Mucosa of descending colon (tissue), 3 donors: ENCODE measurements at regions not wholly inside any gene's neighbourhood (a gene's known extent, or its start where the extent isn't known, plus 50 kb on each side); places are given as distances from the start of the nearest gene placed in this dataset.

Experiments
- ATAC-seq: fragments of 200-7000 bp; cut with Tn5 transposase; one replicate; pipeline ENCODE4 v1.9.1; 2020; ENCODE audit warnings: mild to moderate bottlenecking, moderate library complexity
- DNase-seq, 3 donors: peaks; one replicate each; pipeline ENCODE4 v3.0.0-alpha.2; 2020
- H3K36me3 ChIP-seq: fragments of 200-600 bp; one replicate; pipeline ENCODE4 v1.8.0; 2021; ENCODE audit warnings: low read depth, mild to moderate bottlenecking
- H3K4me1 ChIP-seq: fragments of 200-600 bp; one replicate; pipeline ENCODE4 v1.8.0; 2021; ENCODE audit warnings: low read depth, mild to moderate bottlenecking
- H3K4me3 ChIP-seq: fragments of 200-600 bp; one replicate; pipeline ENCODE4 v1.8.0; 2021; ENCODE audit warnings: mild to moderate bottlenecking
- H3K9me3 ChIP-seq: fragments of 200-600 bp; one replicate; pipeline ENCODE4 v1.8.0; 2021; ENCODE audit warnings: mild to moderate bottlenecking
- intact Hi-C, 2 donors: fragments of 100-400 bp; cut with DNase I in 1 of 2; cut with micrococcal nuclease in 1 of 2; formaldehyde crosslinking; loops; one replicate each; pipeline versions ENCODE4 v1.11.0 to v1.11.1; 2022; cut with DNase I, micrococcal nuclease
- TF ChIP-seq, protein P1 (sequence below): fragments of 200-600 bp; IDR thresholded peaks from one replicate; pipeline ENCODE4 v1.8.0; 2022; ENCODE audit warnings: antibody characterized with exemption, mild to moderate bottlenecking
- donor health status: DM: no; HTN: no; CAD: no; lungs with moderate emphysema.
- donor health status: DM: no; HTN: no; CAD: no.
- donor health status: DM: no; HTN: yes; CAD: no.

GRCh38 chr19:56894626-56895025, 54.1 kb upstream of the PEG3 start:
- H3K9me3 ChIP-seq, result peaks cover 86% of the 10 kb centered on the region
- no peaks in the 10 kb centered on the region for H3K36me3 ChIP-seq
- DNase-seq (no peak), ATAC-seq (no peak)
- TF ChIP-seq, protein P1, sequence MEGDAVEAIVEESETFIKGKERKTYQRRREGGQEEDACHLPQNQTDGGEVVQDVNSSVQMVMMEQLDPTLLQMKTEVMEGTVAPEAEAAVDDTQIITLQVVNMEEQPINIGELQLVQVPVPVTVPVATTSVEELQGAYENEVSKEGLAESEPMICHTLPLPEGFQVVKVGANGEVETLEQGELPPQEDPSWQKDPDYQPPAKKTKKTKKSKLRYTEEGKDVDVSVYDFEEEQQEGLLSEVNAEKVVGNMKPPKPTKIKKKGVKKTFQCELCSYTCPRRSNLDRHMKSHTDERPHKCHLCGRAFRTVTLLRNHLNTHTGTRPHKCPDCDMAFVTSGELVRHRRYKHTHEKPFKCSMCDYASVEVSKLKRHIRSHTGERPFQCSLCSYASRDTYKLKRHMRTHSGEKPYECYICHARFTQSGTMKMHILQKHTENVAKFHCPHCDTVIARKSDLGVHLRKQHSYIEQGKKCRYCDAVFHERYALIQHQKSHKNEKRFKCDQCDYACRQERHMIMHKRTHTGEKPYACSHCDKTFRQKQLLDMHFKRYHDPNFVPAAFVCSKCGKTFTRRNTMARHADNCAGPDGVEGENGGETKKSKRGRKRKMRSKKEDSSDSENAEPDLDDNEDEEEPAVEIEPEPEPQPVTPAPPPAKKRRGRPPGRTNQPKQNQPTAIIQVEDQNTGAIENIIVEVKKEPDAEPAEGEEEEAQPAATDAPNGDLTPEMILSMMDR, result no peak
- H3K4me3 ChIP-seq, result no peak overlapping the region
- intact Hi-C loops, result no loop called here
- H3K4me1 ChIP-seq, result no peaks in the 10 kb centered on the region

GRCh38 chr19:56896095-56896494, 55.6 kb upstream of the PEG3 start:
- DNase-seq (no peak), ATAC-seq (no peak)
- TF ChIP-seq, protein P1, result no peak
- Histone ChIP-seq H3K9me3 (peaks cover 94% of the 10 kb centered on the region), H3K4me1 (no peaks in the 10 kb centered on the region), H3K36me3 (no peaks in the 10 kb centered on the region), H3K4me3 (no peak overlapping the region)
- intact Hi-C loops, result no loop called here

DNA sequence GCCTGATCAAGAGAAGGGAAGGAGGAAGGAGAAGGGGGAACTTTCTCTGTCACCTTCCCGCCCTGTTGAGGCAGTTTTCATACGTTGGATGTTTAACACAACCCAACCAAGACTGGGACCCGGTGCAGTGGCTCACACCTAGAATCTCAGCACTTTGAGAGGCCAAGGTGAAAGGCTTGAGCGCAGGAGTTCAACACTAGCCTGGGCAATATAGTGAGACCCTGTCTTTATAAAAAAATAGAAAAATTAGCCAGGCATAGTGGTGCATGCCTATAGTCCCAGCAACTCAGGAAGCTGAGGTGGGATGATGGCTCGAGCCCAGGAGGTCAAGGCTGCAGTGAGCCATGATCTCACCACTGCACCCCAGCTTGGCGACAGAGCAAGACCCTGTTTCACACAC, 59.4 kb upstream of the PEG3 start:
- Histone ChIP-seq H3K36me3 (no peaks in the 10 kb centered on the region), H3K4me3 (no peak overlapping the region), H3K9me3 (peaks cover 82% of the 10 kb centered on the region), H3K4me1 (no peaks in the 10 kb centered on the region)
- intact Hi-C loops, result no loop called here
- ATAC-seq (no peak), DNase-seq (no peak)
- TF ChIP-seq, protein P1, result no peak

- DNase-seq, result no peak
- Histone ChIP-seq H3K4me3 (no peak overlapping the region), H3K9me3 (peaks cover 82% of the 10 kb centered on the region), H3K36me3 (no peaks in the 10 kb centered on the region), H3K4me1 (no peaks in the 10 kb centered on the region)
- TF ChIP-seq, protein P1, result no peak
- intact Hi-C loops, result no loop called here
- no peak for ATAC-seq
Measured at GRCh38 chr19:56900573-56901097, 60.1 kb upstream of the PEG3 start.

DNA sequence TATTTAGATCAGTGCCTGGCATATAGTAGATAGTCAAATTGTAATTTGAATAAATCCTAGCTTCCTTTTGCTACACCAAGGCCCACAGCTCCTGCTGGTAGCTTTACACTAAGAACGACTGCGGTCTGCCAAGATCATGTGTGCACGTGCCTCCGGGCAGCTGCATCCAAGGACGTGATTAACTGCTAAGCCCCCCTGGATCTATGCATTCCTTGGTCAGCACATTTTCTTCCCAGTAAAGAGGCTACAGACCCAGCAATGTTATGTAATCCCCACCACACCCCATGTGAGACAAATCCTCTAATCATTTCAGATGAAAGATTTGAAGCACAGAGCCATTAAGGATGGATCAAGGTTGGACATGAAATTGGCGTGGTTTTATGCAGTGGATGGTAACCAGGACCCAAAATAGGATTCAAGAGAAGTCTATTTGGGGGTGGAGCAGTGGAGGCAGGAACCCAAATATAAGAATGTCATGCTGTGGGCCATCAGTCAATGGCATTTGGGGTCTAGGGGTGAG, 65.2 kb upstream of the PEG3 start:
- Histone ChIP-seq H3K4me3 (no peak overlapping the region), H3K36me3 (no peaks in the 10 kb centered on the region), H3K9me3 (peaks cover 83% of the 10 kb centered on the region), H3K4me1 (no peaks in the 10 kb centered on the region)
- DNase-seq, result no peak
- intact Hi-C loops, result no loop called here
- no peak for ATAC-seq
- TF ChIP-seq, protein P1, result no peak
